Naive thymus-derived CD4-positive, alpha-beta T cell (primary cell): ENCODE measurements at regions not wholly inside any gene's neighbourhood (a gene's known extent, or its start where the extent isn't known, plus 50 kb on each side); places are given as distances from the start of the nearest gene placed in this dataset.
A peak's percentile ranks its signal among the peaks of the same experiment; 100 is the strongest.

Source experiments
- ATAC-seq: fragments of 150-1000 bp; cut with Tn5 transposase; 2 replicates; pipeline ENCODE4 v1.10.0; 2021; ENCODE audit warnings: mild to moderate bottlenecking, moderate library complexity
- CTCF ChIA-PET: fragments of 350-600 bp; sonication (Branson Sonifier 250); formaldehyde crosslinking; loops from one replicate; lab custom pipeline; 2021; ENCODE audit warnings: antibody characterized with exemption; lab: Charles Lee
- POLR2A ChIA-PET: fragments of 350-600 bp; sonication (Branson Sonifier 250); formaldehyde crosslinking; loops from one replicate; lab custom pipeline; 2021; ENCODE audit warnings: antibody characterized with exemption, inconsistent platforms; lab: Charles Lee
- DNase-seq, 9 donors: peaks; one replicate each; pipeline versions ENCODE4 v3.0.0 to v3.0.0-alpha.2; 2020 to 2022; ENCODE audit warnings: mixed read lengths in 1 of 9
- H3K27ac ChIP-seq: one replicate; pipeline ENCODE4 v1.7.0; 2013; ENCODE audit warnings: mild to moderate bottlenecking, low read depth, low read length, moderate library complexity
- H3K27me3 ChIP-seq, 2 donors: one replicate each; pipeline ENCODE4 v1.7.0; 2013; ENCODE audit warnings: low read length in 2 of 2, mild to moderate bottlenecking in 2 of 2, moderate library complexity in 2 of 2; ENCODE audit not compliant: control insufficient read depth in 2 of 2, insufficient read depth in 2 of 2
- H3K36me3 ChIP-seq, 3 experiments: 1 replicate in 2 of 3; 2 replicates in 1 of 3; pipeline ENCODE4 v1.7.0; 2013; ENCODE audit warnings: low read length in 3 of 3, mild to moderate bottlenecking in 3 of 3, moderate library complexity in 1 of 3; ENCODE audit not compliant: insufficient read depth in 3 of 3, control insufficient read depth in 2 of 3
- H3K4me1 ChIP-seq, 2 donors: one replicate each; pipeline ENCODE4 v1.7.0; 2013; ENCODE audit warnings: low read length in 2 of 2, mild to moderate bottlenecking in 2 of 2, moderate library complexity in 1 of 2; ENCODE audit not compliant: control insufficient read depth in 2 of 2, insufficient read depth in 2 of 2
- H3K4me3 ChIP-seq: 2 replicates; pipeline ENCODE4 v1.7.0; 2013; ENCODE audit warnings: mild to moderate bottlenecking, low read length
- H3K9me3 ChIP-seq, 3 experiments: 1 replicate in 2 of 3; 2 replicates in 1 of 3; pipeline ENCODE4 v1.7.0; 2013; ENCODE audit warnings: low read length in 3 of 3; ENCODE audit not compliant: control insufficient read depth in 2 of 3
- H3K27ac Mint-ChIP-seq, 9 donors: one replicate each; pipeline ENCODE4 v1.8.0; 2020 to 2022; ENCODE audit warnings: mixed read lengths in 9 of 9, mild to moderate bottlenecking in 8 of 9, moderate library complexity in 5 of 9, inconsistent platforms in 2 of 9
- H3K27me3 Mint-ChIP-seq, 5 donors: one replicate each; pipeline ENCODE4 v1.8.0; 2021 to 2022; ENCODE audit warnings: mixed read lengths in 5 of 5, mild to moderate bottlenecking in 1 of 5
- H3K36me3 Mint-ChIP-seq, 5 donors: one replicate each; pipeline ENCODE4 v1.8.0; 2020 to 2022; ENCODE audit warnings: mixed read lengths in 5 of 5, mild to moderate bottlenecking in 3 of 5, inconsistent platforms in 1 of 5
- H3K4me1 Mint-ChIP-seq, 7 donors: one replicate each; pipeline ENCODE4 v1.8.0; 2020 to 2022; ENCODE audit warnings: mixed read lengths in 7 of 7, mild to moderate bottlenecking in 3 of 7, inconsistent platforms in 1 of 7
- H3K4me3 Mint-ChIP-seq, 10 donors: one replicate each; pipeline ENCODE4 v1.8.0; 2020 to 2022; ENCODE audit warnings: mild to moderate bottlenecking in 10 of 10, mixed read lengths in 10 of 10, moderate library complexity in 6 of 10, inconsistent platforms in 2 of 10
- H3K9me3 Mint-ChIP-seq, 11 donors: one replicate each; pipeline ENCODE4 v1.8.0; 2020 to 2022; ENCODE audit warnings: mixed read lengths in 11 of 11, mild to moderate bottlenecking in 4 of 11, inconsistent platforms in 1 of 11, moderate library complexity in 1 of 11
- intact Hi-C, 2 donors: fragments of 100-400 bp; cut with micrococcal nuclease; formaldehyde crosslinking; loops; one replicate each; pipeline ENCODE4 v1.15.1; 2023

- ChIA-PET POLR2A (no interaction called here), CTCF (no interaction called here)
- H3K9me3 ChIP-seq = no peaks in the 10 kb centered on the region
- no peaks in the 10 kb centered on the region for H3K4me1 ChIP-seq
- H3K4me1 Mint-ChIP-seq = no peaks in the 10 kb centered on the region
- no peak overlapping the region for H3K27ac ChIP-seq
- peaks cover 6 to 38% (median 18%) of the 10 kb centered on the region in 5 donors for H3K27me3 Mint-ChIP-seq
- no peaks in the 10 kb centered on the region for H3K36me3 ChIP-seq
- DNase-seq (no peak), ATAC-seq (no peak)
- intact Hi-C loops = no loop called here
- H3K27me3 ChIP-seq = no peaks in the 10 kb centered on the region
- no peak overlapping the region for H3K27ac Mint-ChIP-seq
- H3K4me3 Mint-ChIP-seq = no peak overlapping the region
- no peak overlapping the region for H3K4me3 ChIP-seq
- peaks cover 0 to 2% (median 0%) of the 10 kb centered on the region in 11 donors for H3K9me3 Mint-ChIP-seq
- H3K36me3 Mint-ChIP-seq = no peaks in the 10 kb centered on the region
Measured at GRCh38 chr15:88335074-88335473, 78.5 kb upstream of the NTRK3 start.

GRCh38 chr15:88334436-88334835 lies 77.9 kb upstream of the NTRK3 start:
- no peak overlapping the region for H3K4me3 ChIP-seq
- CTCF ChIA-PET = no interaction called here
- Mint-ChIP-seq H3K4me1 (no peaks in the 10 kb centered on the region), H3K27me3 (peaks cover 6 to 38% (median 18%) of the 10 kb centered on the region in 5 donors), H3K4me3 (no peak overlapping the region), H3K9me3 (peaks cover 0 to 2% (median 0%) of the 10 kb centered on the region in 11 donors), H3K36me3 (no peaks in the 10 kb centered on the region), H3K27ac (no peak overlapping the region)
- POLR2A ChIA-PET = no interaction called here
- no peak overlapping the region for H3K27ac ChIP-seq
- H3K36me3 ChIP-seq = no peaks in the 10 kb centered on the region
- no peaks in the 10 kb centered on the region for H3K27me3 ChIP-seq
- intact Hi-C loops = no loop called here
- H3K4me1 ChIP-seq = no peaks in the 10 kb centered on the region
- DNase-seq (no peak), ATAC-seq (no peak)
- H3K9me3 ChIP-seq = no peaks in the 10 kb centered on the region

- no peak for ATAC-seq
- peaks cover 7 to 33% (median 18%) of the 10 kb centered on the region in 5 donors for H3K27me3 Mint-ChIP-seq
- H3K9me3 Mint-ChIP-seq = no peaks in the 10 kb centered on the region
- no peak overlapping the region for H3K4me3 Mint-ChIP-seq
- intact Hi-C loops = no loop called here
- ChIA-PET POLR2A (no interaction called here), CTCF (no interaction called here)
- H3K4me3 ChIP-seq = no peak overlapping the region
- no peaks in the 10 kb centered on the region for H3K4me1 Mint-ChIP-seq
- H3K36me3 Mint-ChIP-seq = no peaks in the 10 kb centered on the region
- DNase-seq = peak in 3 of 9 donors; percentile 2 to 49 (median 6)
- no peaks in the 10 kb centered on the region for H3K27me3 ChIP-seq
- H3K36me3 ChIP-seq = no peaks in the 10 kb centered on the region
- no peaks in the 10 kb centered on the region for H3K4me1 ChIP-seq
- no peak overlapping the region for H3K27ac Mint-ChIP-seq
- no peak overlapping the region for H3K27ac ChIP-seq
- no peaks in the 10 kb centered on the region for H3K9me3 ChIP-seq
Measured at GRCh38 chr15:88331291-88331690, 74.8 kb upstream of the NTRK3 start.

- no peaks in the 10 kb centered on the region for H3K9me3 ChIP-seq
- no peaks in the 10 kb centered on the region for H3K4me1 ChIP-seq
- POLR2A ChIA-PET = no interaction called here
- no peak overlapping the region for H3K27ac ChIP-seq
- H3K4me3 ChIP-seq = no peak overlapping the region
- intact Hi-C loops = no loop called here
- no peaks in the 10 kb centered on the region for H3K36me3 ChIP-seq
- Mint-ChIP-seq H3K27ac (no peak overlapping the region), H3K36me3 (no peaks in the 10 kb centered on the region), H3K27me3 (peaks cover 0 to 25% (median 9%) of the 10 kb centered on the region in 5 donors), H3K4me3 (no peak overlapping the region), H3K9me3 (peaks cover 0 to 3% (median 0%) of the 10 kb centered on the region in 11 donors), H3K4me1 (no peaks in the 10 kb centered on the region)
- no peak for DNase-seq
- CTCF ChIA-PET = no interaction called here
- H3K27me3 ChIP-seq = no peaks in the 10 kb centered on the region
- no peak for ATAC-seq
Measured at GRCh38 chr15:88326924-88327323, 70.4 kb upstream of the NTRK3 start.

GRCh38 chr15:88324741-88325065 lies 68.2 kb upstream of the NTRK3 start:
- Mint-ChIP-seq H3K27ac (no peak overlapping the region), H3K9me3 (peaks cover 0 to 4% (median 0%) of the 10 kb centered on the region in 11 donors), H3K36me3 (no peaks in the 10 kb centered on the region), H3K4me3 (no peak overlapping the region), H3K27me3 (peaks cover 0 to 36% (median 22%) of the 10 kb centered on the region in 5 donors), H3K4me1 (no peaks in the 10 kb centered on the region)
- H3K4me1 ChIP-seq = no peaks in the 10 kb centered on the region
- CTCF ChIA-PET = no interaction called here
- no peaks in the 10 kb centered on the region for H3K27me3 ChIP-seq
- H3K36me3 ChIP-seq = no peaks in the 10 kb centered on the region
- no peak overlapping the region for H3K27ac ChIP-seq
- no peak overlapping the region for H3K4me3 ChIP-seq
- POLR2A ChIA-PET = no interaction called here
- intact Hi-C loops = no loop called here
- DNase-seq (no peak), ATAC-seq (no peak)
- no peaks in the 10 kb centered on the region for H3K9me3 ChIP-seq

- H3K27me3 Mint-ChIP-seq = peaks cover 0 to 36% (median 22%) of the 10 kb centered on the region in 5 donors
- POLR2A ChIA-PET = no interaction called here
- no peak for DNase-seq
Measured at GRCh38 chr15:88323976-88324740, 67.6 kb upstream of the NTRK3 start.

GRCh38 chr15:88323468-88323867 lies 66.9 kb upstream of the NTRK3 start:
- Mint-ChIP-seq H3K9me3 (peaks cover 0 to 4% (median 0%) of the 10 kb centered on the region in 11 donors), H3K27me3 (peaks cover 0 to 43% (median 28%) of the 10 kb centered on the region in 5 donors), H3K4me1 (no peaks in the 10 kb centered on the region), H3K4me3 (no peak overlapping the region), H3K27ac (no peak overlapping the region), H3K36me3 (no peaks in the 10 kb centered on the region)
- no peaks in the 10 kb centered on the region for H3K36me3 ChIP-seq
- H3K27me3 ChIP-seq = no peaks in the 10 kb centered on the region
- intact Hi-C loops = no loop called here
- DNase-seq = no peak
- H3K4me1 ChIP-seq = no peaks in the 10 kb centered on the region
- ATAC-seq = no peak
- H3K9me3 ChIP-seq = no peaks in the 10 kb centered on the region
- no peak overlapping the region for H3K27ac ChIP-seq
- no peak overlapping the region for H3K4me3 ChIP-seq
- POLR2A ChIA-PET = no interaction called here
- CTCF ChIA-PET = no interaction called here

More at GRCh38 chr15:88323976-88324740, 67.6 kb upstream of the NTRK3 start:
- no peak for ATAC-seq
- Mint-ChIP-seq H3K4me1 (no peaks in the 10 kb centered on the region), H3K9me3 (peaks cover 0 to 4% (median 0%) of the 10 kb centered on the region in 11 donors), H3K4me3 (no peak overlapping the region), H3K36me3 (no peaks in the 10 kb centered on the region), H3K27ac (no peak overlapping the region)
- intact Hi-C loops = no loop called here
- CTCF ChIA-PET = no interaction called here
- Histone ChIP-seq H3K4me1 (no peaks in the 10 kb centered on the region), H3K9me3 (no peaks in the 10 kb centered on the region), H3K27me3 (no peaks in the 10 kb centered on the region), H3K27ac (no peak overlapping the region), H3K36me3 (no peaks in the 10 kb centered on the region), H3K4me3 (no peak overlapping the region)
